Aorta (tissue), 5 donors: ENCODE measurements at regions not wholly inside any gene's neighbourhood (a gene's known extent, or its start where the extent isn't known, plus 50 kb on each side); places are given as distances from the start of the nearest gene placed in this dataset.
A peak's percentile ranks its signal among the peaks of the same experiment; 100 is the strongest.

Experiments
- ATAC-seq: fragments of 200-7000 bp; cut with Tn5 transposase; one replicate; pipeline ENCODE4 v1.9.1; 2022; ENCODE audit warnings: moderate library complexity; ENCODE audit not compliant: low FRiP score
- DNase-seq, 2 donors: peaks; one replicate each; pipeline ENCODE4 v3.0.0-alpha.2; 2020
- H3K27ac ChIP-seq, 2 donors: one replicate each; pipeline ENCODE4 v1.5.1; 2013; ENCODE audit warnings: low read length in 2 of 2, mild to moderate bottlenecking in 2 of 2, moderate library complexity in 2 of 2, control low read depth in 1 of 2, inconsistent platforms in 1 of 2, low read depth in 1 of 2
- H3K27me3 ChIP-seq, 2 donors: one replicate each; pipeline ENCODE4 v1.6.1; 2013; ENCODE audit warnings: control low read depth in 1 of 2, low read length in 1 of 2, mild to moderate bottlenecking in 1 of 2, moderate library complexity in 1 of 2; ENCODE audit not compliant: insufficient read depth in 2 of 2, control insufficient read depth in 1 of 2
- H3K36me3 ChIP-seq, 2 donors: one replicate each; pipeline ENCODE4 v1.6.1; 2013; ENCODE audit warnings: control low read depth in 1 of 2, low read length in 1 of 2, mild to moderate bottlenecking in 1 of 2; ENCODE audit not compliant: insufficient read depth in 2 of 2, control insufficient read depth in 1 of 2
- H3K4me1 ChIP-seq, 2 donors: one replicate each; pipeline ENCODE4 v1.6.1; 2013; ENCODE audit warnings: low read length in 2 of 2, control low read depth in 1 of 2, mild to moderate bottlenecking in 1 of 2, moderate library complexity in 1 of 2; ENCODE audit not compliant: insufficient read depth in 2 of 2, control insufficient read depth in 1 of 2
- H3K4me3 ChIP-seq, 2 donors: one replicate each; pipeline ENCODE4 v1.5.1; 2013; ENCODE audit warnings: low read length in 2 of 2, control low read depth in 1 of 2, mild to moderate bottlenecking in 1 of 2
- H3K9me3 ChIP-seq: one replicate; pipeline ENCODE4 v1.6.1; 2013; ENCODE audit warnings: mild to moderate bottlenecking, low read length; ENCODE audit not compliant: control insufficient read depth
- WGBS, 2 donors: extraction: QIAGEN DNeasy Blood & Tissue Kit; methylation state at CpG; one replicate each; pipeline ENCODE4 v1.1.7; 2013; 5-methylcytosine and 5-hydroxymethylcytosine counted together
- intact Hi-C, 2 donors: fragments of 100-400 bp; cut with DNase I; formaldehyde crosslinking; loops; one replicate each; pipeline versions ENCODE4 v1.14.2 to v1.15.0; 2022
- donor health status: healthy with polysubstance abuse.
- donor health status: Bipolar disorder and iron deficiency.
- donor health status: DM: no; HTN: no; CAD: no.
- donor health status: DM: no; HTN: no; CAD: no.
- donor health status: DM: yes; HTN: yes; CAD: no.

- H3K27ac ChIP-seq = no peak overlapping the region
- H3K4me3 ChIP-seq = no peak overlapping the region
- H3K27me3 ChIP-seq = no peaks in the 10 kb centered on the region
- ATAC-seq (no peak), DNase-seq (no peak)
- intact Hi-C loops = no loop called here
- H3K36me3 ChIP-seq = no peaks in the 10 kb centered on the region
- WGBS, 2 donors = 86 to 88% methylated on average over 6 of the region's 6 CpGs
- H3K4me1 ChIP-seq = no peaks in the 10 kb centered on the region
- H3K9me3 ChIP-seq = no peaks in the 10 kb centered on the region
Measured at GRCh38 chr6:14875481-14876063, 370.3 kb upstream of the JARID2 start.

GRCh38 chr6:14876778-14877613, 368.9 kb upstream of the JARID2 start:
- no peaks in the 10 kb centered on the region for H3K36me3 ChIP-seq
- ATAC-seq (peak; percentile 45), DNase-seq (no peak)
- no peak overlapping the region for H3K4me3 ChIP-seq
- H3K27ac ChIP-seq = no peak overlapping the region
- no peaks in the 10 kb centered on the region for H3K9me3 ChIP-seq
- intact Hi-C loops = no loop called here
- H3K4me1 ChIP-seq = no peaks in the 10 kb centered on the region
- WGBS, 2 donors = 34 to 37% methylated on average over 11 of the region's 11 CpGs
- H3K27me3 ChIP-seq = no peaks in the 10 kb centered on the region

GRCh38 chr6:14877758-14878157, 368.1 kb upstream of the JARID2 start:
- intact Hi-C loops = no loop called here

GRCh38 chr6:14880052-14880451, 365.8 kb upstream of the JARID2 start:
- Histone ChIP-seq H3K27ac (no peak overlapping the region), H3K4me1 (no peaks in the 10 kb centered on the region)
- 94 to 96% methylated on average over 9 of the region's 9 CpGs for WGBS, 2 donors

More at GRCh38 chr6:14877758-14878157, 368.1 kb upstream of the JARID2 start:
- ATAC-seq = no peak
- no peaks in the 10 kb centered on the region for H3K9me3 ChIP-seq
- no peak for DNase-seq
- H3K27me3 ChIP-seq = no peaks in the 10 kb centered on the region
- H3K27ac ChIP-seq = no peak overlapping the region
- WGBS, 2 donors = 87 to 88% methylated on average over 3 of the region's 3 CpGs
- no peak overlapping the region for H3K4me3 ChIP-seq
- no peaks in the 10 kb centered on the region for H3K36me3 ChIP-seq
- H3K4me1 ChIP-seq = no peaks in the 10 kb centered on the region

DNA sequence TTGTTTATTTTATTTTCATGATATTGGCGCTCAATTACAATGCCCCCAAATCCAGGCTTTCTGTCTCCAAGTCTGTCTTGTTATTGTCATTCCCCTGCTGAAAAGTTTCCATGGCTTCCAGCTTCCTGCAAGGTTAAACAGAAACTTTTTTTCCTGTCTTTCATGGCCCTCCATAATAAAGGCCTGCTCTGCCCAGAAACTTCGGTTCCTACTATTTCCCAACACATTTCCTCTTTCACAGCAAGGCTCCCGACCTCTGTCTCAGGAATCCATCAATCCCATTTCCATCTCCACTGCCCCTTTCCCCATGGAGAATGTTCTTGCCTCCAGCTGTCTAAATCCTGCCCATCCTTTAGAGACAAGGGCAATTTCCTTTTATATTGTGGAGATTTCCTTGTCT, 365.2 kb upstream of the JARID2 start:
- no peak overlapping the region for H3K27ac ChIP-seq
- no peak for DNase-seq
- no peak overlapping the region for H3K4me3 ChIP-seq
- no peaks in the 10 kb centered on the region for H3K27me3 ChIP-seq
- no peaks in the 10 kb centered on the region for H3K9me3 ChIP-seq
- no peaks in the 10 kb centered on the region for H3K36me3 ChIP-seq
- intact Hi-C loops = no loop called here
- ATAC-seq = no peak
- no peaks in the 10 kb centered on the region for H3K4me1 ChIP-seq
- WGBS, 2 donors = 75 to 84% methylated on average over 3 of the region's 3 CpGs

More at GRCh38 chr6:14880052-14880451, 365.8 kb upstream of the JARID2 start:
- Histone ChIP-seq H3K36me3 (no peaks in the 10 kb centered on the region), H3K4me3 (no peak overlapping the region), H3K27me3 (no peaks in the 10 kb centered on the region), H3K9me3 (no peaks in the 10 kb centered on the region)
- DNase-seq (no peak), ATAC-seq (no peak)
- intact Hi-C loops = no loop called here

DNA sequence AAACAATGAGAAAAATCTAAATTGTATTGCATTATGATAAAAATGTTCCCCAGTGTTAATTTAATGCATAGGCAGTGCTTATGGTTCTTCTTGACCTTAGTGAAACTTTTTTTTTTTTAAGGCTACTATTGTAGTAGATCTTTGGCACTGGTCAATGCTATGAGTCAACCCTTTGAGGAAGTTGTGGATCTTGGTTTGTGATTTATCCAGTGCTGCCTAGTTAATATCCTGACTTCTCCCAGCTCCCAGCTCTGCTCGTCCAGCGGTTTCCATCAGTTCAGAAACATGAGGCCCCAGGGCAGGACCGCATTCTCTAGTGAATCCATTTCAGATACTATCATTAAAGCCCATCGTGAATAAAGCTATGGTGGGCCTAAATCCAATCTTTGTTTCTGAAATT, 364.5 kb upstream of the JARID2 start:
- ATAC-seq (peak; percentile 40), DNase-seq (no peak)
- no peaks in the 10 kb centered on the region for H3K4me1 ChIP-seq
- intact Hi-C loops = no loop called here
- no peaks in the 10 kb centered on the region for H3K9me3 ChIP-seq
- no peak overlapping the region for H3K4me3 ChIP-seq
- no peaks in the 10 kb centered on the region for H3K27me3 ChIP-seq
- no peak overlapping the region for H3K27ac ChIP-seq
- WGBS, 2 donors = 67 to 75% methylated on average over 4 of the region's 4 CpGs
- no peaks in the 10 kb centered on the region for H3K36me3 ChIP-seq

DNA sequence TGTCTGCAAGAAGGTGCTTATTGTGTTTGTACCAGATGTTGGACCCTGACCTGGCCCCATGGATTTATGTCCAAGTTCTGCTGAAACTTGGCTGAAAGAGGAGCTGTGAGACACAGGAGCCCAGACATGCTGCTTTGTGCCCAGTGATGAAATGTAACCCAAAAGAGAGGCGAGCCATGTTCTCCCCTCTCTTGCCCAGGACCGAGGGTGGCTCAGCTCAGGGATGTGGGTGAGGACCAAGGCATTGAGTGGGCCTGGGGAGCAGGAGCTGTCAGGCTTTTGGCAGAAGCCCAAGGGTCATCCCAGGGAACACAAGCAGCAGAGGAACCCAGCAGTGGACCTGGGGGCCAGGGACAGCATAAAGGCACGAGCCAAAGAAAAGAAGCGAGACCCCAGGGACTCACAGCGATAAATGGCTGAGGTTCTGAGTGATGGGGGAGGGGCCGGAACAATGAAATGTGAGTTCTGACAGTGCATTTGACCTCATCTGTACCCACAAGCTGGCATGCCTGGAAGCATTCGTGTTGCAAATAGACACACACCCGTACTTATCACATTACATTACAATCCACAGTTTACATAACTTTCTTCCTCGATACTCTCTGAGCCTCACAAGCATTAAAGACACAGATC, 363.4 kb upstream of the JARID2 start:
- ATAC-seq = no peak

GRCh38 chr6:14883921-14884320, 361.9 kb upstream of the JARID2 start:
- DNase-seq (no peak), ATAC-seq (no peak)
- no peak overlapping the region for H3K4me3 ChIP-seq
- no peaks in the 10 kb centered on the region for H3K4me1 ChIP-seq
- H3K9me3 ChIP-seq = no peaks in the 10 kb centered on the region
- no peaks in the 10 kb centered on the region for H3K27me3 ChIP-seq
- no peaks in the 10 kb centered on the region for H3K36me3 ChIP-seq
- intact Hi-C loops = no loop called here
- WGBS, 2 donors = 92 to 97% methylated on average over 4 of the region's 4 CpGs
- no peak overlapping the region for H3K27ac ChIP-seq

More for the DNA sequence above, 363.4 kb upstream of the JARID2 start:
- Histone ChIP-seq H3K4me3 (no peak overlapping the region), H3K9me3 (no peaks in the 10 kb centered on the region), H3K27ac (no peak overlapping the region), H3K27me3 (no peaks in the 10 kb centered on the region), H3K36me3 (no peaks in the 10 kb centered on the region), H3K4me1 (no peaks in the 10 kb centered on the region)
- intact Hi-C loops = no loop called here
- 11 to 15% methylated on average over 9 of the region's 9 CpGs for WGBS, 2 donors
- no peak for DNase-seq
